ENCODE measurements at regions not wholly inside any gene's neighbourhood (a gene's known extent, or its start where the extent isn't known, plus 50 kb on each side); places are given as distances from the start of the nearest gene placed in this dataset.

- TF ChIP-seq YY2 (tag by site-specific recombination; IDR thresholded peaks at IDR 0.05) (no peak), ZFP3 (tag by site-specific recombination; IDR thresholded peaks at IDR 0.05; ENCODE audit: low read depth) (no peak), ZBTB17 (tag by site-specific recombination; IDR thresholded peaks at IDR 0.05) (no peak), ZBTB21 (tag by site-specific recombination; IDR thresholded peaks at IDR 0.05) (no peak), ZNF324 (tag by site-specific recombination; IDR thresholded peaks at IDR 0.05) (no peak), GLI4 (tag by site-specific recombination; IDR thresholded peaks at IDR 0.05) (no peak), GLI2 (tag by site-specific recombination; IDR thresholded peaks at IDR 0.05; ENCODE audit: borderline replicate concordance, low read depth) (no peak), SETDB1 (IDR thresholded peaks at IDR 0.05; ENCODE audit: insufficient read length, low read length) (no peak)
- TF ChIP-seq, protein P1, sequence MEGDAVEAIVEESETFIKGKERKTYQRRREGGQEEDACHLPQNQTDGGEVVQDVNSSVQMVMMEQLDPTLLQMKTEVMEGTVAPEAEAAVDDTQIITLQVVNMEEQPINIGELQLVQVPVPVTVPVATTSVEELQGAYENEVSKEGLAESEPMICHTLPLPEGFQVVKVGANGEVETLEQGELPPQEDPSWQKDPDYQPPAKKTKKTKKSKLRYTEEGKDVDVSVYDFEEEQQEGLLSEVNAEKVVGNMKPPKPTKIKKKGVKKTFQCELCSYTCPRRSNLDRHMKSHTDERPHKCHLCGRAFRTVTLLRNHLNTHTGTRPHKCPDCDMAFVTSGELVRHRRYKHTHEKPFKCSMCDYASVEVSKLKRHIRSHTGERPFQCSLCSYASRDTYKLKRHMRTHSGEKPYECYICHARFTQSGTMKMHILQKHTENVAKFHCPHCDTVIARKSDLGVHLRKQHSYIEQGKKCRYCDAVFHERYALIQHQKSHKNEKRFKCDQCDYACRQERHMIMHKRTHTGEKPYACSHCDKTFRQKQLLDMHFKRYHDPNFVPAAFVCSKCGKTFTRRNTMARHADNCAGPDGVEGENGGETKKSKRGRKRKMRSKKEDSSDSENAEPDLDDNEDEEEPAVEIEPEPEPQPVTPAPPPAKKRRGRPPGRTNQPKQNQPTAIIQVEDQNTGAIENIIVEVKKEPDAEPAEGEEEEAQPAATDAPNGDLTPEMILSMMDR (tag by site-specific recombination; IDR thresholded peaks at IDR 0.05), result no peak
- TF ChIP-seq, protein P2, sequence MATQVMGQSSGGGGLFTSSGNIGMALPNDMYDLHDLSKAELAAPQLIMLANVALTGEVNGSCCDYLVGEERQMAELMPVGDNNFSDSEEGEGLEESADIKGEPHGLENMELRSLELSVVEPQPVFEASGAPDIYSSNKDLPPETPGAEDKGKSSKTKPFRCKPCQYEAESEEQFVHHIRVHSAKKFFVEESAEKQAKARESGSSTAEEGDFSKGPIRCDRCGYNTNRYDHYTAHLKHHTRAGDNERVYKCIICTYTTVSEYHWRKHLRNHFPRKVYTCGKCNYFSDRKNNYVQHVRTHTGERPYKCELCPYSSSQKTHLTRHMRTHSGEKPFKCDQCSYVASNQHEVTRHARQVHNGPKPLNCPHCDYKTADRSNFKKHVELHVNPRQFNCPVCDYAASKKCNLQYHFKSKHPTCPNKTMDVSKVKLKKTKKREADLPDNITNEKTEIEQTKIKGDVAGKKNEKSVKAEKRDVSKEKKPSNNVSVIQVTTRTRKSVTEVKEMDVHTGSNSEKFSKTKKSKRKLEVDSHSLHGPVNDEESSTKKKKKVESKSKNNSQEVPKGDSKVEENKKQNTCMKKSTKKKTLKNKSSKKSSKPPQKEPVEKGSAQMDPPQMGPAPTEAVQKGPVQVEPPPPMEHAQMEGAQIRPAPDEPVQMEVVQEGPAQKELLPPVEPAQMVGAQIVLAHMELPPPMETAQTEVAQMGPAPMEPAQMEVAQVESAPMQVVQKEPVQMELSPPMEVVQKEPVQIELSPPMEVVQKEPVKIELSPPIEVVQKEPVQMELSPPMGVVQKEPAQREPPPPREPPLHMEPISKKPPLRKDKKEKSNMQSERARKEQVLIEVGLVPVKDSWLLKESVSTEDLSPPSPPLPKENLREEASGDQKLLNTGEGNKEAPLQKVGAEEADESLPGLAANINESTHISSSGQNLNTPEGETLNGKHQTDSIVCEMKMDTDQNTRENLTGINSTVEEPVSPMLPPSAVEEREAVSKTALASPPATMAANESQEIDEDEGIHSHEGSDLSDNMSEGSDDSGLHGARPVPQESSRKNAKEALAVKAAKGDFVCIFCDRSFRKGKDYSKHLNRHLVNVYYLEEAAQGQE (tag by site-specific recombination; IDR thresholded peaks at IDR 0.05), result no peak
Measured at GRCh38 chr2:194621945-194622344, 1035.1 kb upstream of the SLC39A10 start.
